Body of pancreas (tissue), 4 donors: ENCODE measurements at regions not wholly inside any gene's neighbourhood (a gene's known extent, or its start where the extent isn't known, plus 50 kb on each side); places are given as distances from the start of the nearest gene placed in this dataset. TPM values are rescaled to one million over a fixed set of nuclear protein-coding genes. Genes with fewer than 3 reads are reported as not detected.

ENCODE experiments used
- ATAC-seq: fragments of 150-250 bp; one replicate; pipeline ENCODE4 v1.9.1; 2016
- DNase-seq, 4 donors: peaks; one replicate each; pipeline ENCODE4 v3.0.0-alpha.2; 2019
- H3K27ac ChIP-seq, 4 donors: fragments of 200-600 bp; sonication (generic); 1 replicate in 3 of 4; 2 replicates in 1 of 4; pipeline versions ENCODE4 v1.5.1 to v1.6.1; 2016 to 2019; ENCODE audit warnings: mild to moderate bottlenecking in 1 of 4, mixed read lengths in 1 of 4, moderate library complexity in 1 of 4
- H3K27me3 ChIP-seq, 2 donors: fragments of 200-600 bp; sonication (generic); one replicate each; pipeline ENCODE4 v1.6.0; 2016; ENCODE audit warnings: mild to moderate bottlenecking in 1 of 2
- H3K36me3 ChIP-seq, 2 donors: fragments of 200-600 bp; sonication (generic); replicated peaks in 1 of 2; 2 replicates each; pipeline ENCODE4 v1.5.1; 2016; ENCODE audit warnings: low read depth in 2 of 2; ENCODE audit not compliant: insufficient read depth in 1 of 2
- H3K4me1 ChIP-seq: fragments of 200-600 bp; sonication (generic); one replicate; pipeline ENCODE4 v1.6.0; 2016
- H3K4me3 ChIP-seq, 2 donors: fragments of 200-600 bp; sonication (generic); 1 replicate in 1 of 2; 2 replicates in 1 of 2; pipeline ENCODE4 v1.5.1; 2016 to 2019
- H3K9me3 ChIP-seq, 3 donors: fragments of 200-600 bp; sonication (generic); 1 replicate in 2 of 3; 2 replicates in 1 of 3; pipeline ENCODE4 v1.5.1; 2016
- CTCF ChIP-seq, 7 experiments: fragments of 450-650 bp in 4 of 7; fragments of 200-600 bp in 3 of 7; sonication (generic) in 3 of 7; IDR thresholded peaks; one replicate each; pipeline ENCODE4 v1.5.1; 2016 to 2019; ENCODE audit warnings: antibody characterized with exemption in 7 of 7
- POLR2A ChIP-seq, 3 donors: fragments of 450-650 bp; IDR thresholded peaks; one replicate each; pipeline ENCODE4 v1.6.1; 2016; ENCODE audit warnings: antibody characterized with exemption in 3 of 3, mild to moderate bottlenecking in 2 of 3
- WGBS, 2 donors: methylation state at CpG; one replicate each; pipeline ENCODE4 v1.1.5; 2017; 5-methylcytosine and 5-hydroxymethylcytosine counted together
- intact Hi-C: fragments of 100-400 bp; cut with DNase I; formaldehyde crosslinking; loops from one replicate; pipeline ENCODE4 v1.15.1; 2023
- small RNA-seq: library from RNA; depleted of rRNA; stranded (forward); fragments of <200 nt; gene quantifications from one replicate; pipeline ENCODE3, GENCODE V24; 2016

DNA sequence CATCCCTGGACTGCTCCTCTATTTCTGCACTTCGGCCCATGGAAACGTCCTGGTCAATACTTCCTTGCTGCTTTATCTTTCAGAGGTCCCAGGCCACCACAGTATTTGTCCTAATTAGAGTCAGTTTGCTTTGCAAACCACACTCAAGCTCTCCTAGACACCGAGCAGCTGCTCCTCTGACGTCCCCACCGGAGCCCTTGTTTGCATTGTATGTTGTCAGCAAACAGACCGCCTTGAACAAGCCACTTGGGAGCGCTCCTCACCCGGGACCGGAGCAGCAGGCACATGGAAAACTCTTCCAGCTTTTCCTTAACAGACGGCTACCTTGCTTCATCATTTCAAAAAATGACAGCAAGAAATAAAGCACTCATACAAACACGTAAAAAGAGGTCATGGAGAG is 51.5 kb upstream of the GTF3A start:
- Histone ChIP-seq H3K4me1 (peaks cover 79% of the 10 kb centered on the region), H3K36me3 (no peaks in the 10 kb centered on the region), H3K9me3 (no peaks in the 10 kb centered on the region), H3K27me3 (no peaks in the 10 kb centered on the region), H3K27ac (peak overlapping the region; percentile 84 to 90 (median 88)), H3K4me3 (no peak overlapping the region)
- peak; percentile 74 for ATAC-seq
- TF ChIP-seq CTCF (IDR thresholded peaks at IDR 0.05) (peak in 4 of 7 experiments; percentile 25 to 37 (median 30)), POLR2A (IDR thresholded peaks at IDR 0.05) (peak; percentile 68 to 92 (median 90))
- intact Hi-C loops, result no loop called here
- WGBS, 2 donors, result 15 to 27% methylated on average over 11 of the region's 11 CpGs
- DNase-seq, result peak; percentile 85 to 95 (median 92)

- peaks cover 66% of the 10 kb centered on the region for H3K4me1 ChIP-seq
- no peaks in the 10 kb centered on the region for H3K36me3 ChIP-seq
- peak; percentile 19 for ATAC-seq
- peak overlapping the region; percentile 84 to 90 (median 88) for H3K27ac ChIP-seq
- H3K27me3 ChIP-seq, result no peaks in the 10 kb centered on the region
- no peak for TF ChIP-seq CTCF (IDR thresholded peaks at IDR 0.05)
- TF ChIP-seq POLR2A (IDR thresholded peaks at IDR 0.05), result no peak
- DNase-seq, result peak; percentile 32 to 63 (median 55)
- no peaks in the 10 kb centered on the region for H3K9me3 ChIP-seq
- WGBS, 2 donors, result 23 to 44% methylated on average over 10 of the region's 10 CpGs
- intact Hi-C loops, result no loop called here
- no peak overlapping the region for H3K4me3 ChIP-seq
Observed at GRCh38 chr13:27374126-27374613, 50.2 kb upstream of the GTF3A start.

Small RNA genes in the stretch of these regions (small RNA-seq; reads per million reads assigned to genes)
- not detected for gene RNU6-70P
